ENCODE measurements at regions not wholly inside any gene's neighbourhood (a gene's known extent, or its start where the extent isn't known, plus 50 kb on each side); places are given as distances from the start of the nearest gene placed in this dataset.

DNA sequence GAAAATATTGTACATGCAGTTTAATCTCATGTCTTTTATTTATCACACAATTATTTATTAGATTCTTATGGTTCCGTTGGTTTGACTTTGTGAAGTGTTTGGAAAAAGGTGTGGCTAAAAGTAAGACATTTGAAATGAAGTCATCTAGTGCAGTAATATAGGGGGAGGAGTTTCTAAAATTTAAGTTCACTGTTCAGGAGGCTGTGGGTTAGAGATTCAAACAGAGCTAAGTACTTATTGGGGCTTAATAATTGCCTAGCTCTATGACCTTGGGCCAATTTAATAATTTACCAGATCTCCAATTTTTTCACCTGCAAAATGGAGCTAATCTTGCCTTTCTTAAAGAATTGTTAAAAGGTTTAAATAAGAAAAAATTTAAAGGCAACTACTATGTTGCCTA, 144.6 kb downstream of the NDFIP2 start:
- Histone ChIP-seq H3K27me3 (ENCODE audit: insufficient read depth, low read length) (no peaks in the 10 kb centered on the region), H3K9me2 (ENCODE audit: insufficient read depth) (no peaks in the 10 kb centered on the region), H2AFZ (ENCODE audit: low read depth, low read length, poor library complexity, severe bottlenecking) (no peak overlapping the region), H3K36me3 (ENCODE audit: control insufficient read depth in 1 of 2, insufficient read depth in 2 of 2, low read length in 2 of 2) (no peaks in the 10 kb centered on the region), H3K9me3 (ENCODE audit: control insufficient read depth in 1 of 2, insufficient read depth in 1 of 2, low read depth in 1 of 2, low read length in 2 of 2) (no peaks in the 10 kb centered on the region), H3K4me3 (replicated peaks in 1 of 2; ENCODE audit: low read depth in 1 of 2, low read length in 2 of 2) (no peak overlapping the region), H4K20me1 (ENCODE audit: insufficient read depth) (no peaks in the 10 kb centered on the region), H3K4me1 (ENCODE audit: control insufficient read depth in 1 of 2, insufficient read depth in 2 of 2, low read length in 2 of 2) (no peaks in the 10 kb centered on the region), H3K4me2 (ENCODE audit: low read length) (no peak overlapping the region), H3K9ac (ENCODE audit: low read length) (no peak overlapping the region), H3K79me2 (ENCODE audit: insufficient read depth, low read length) (no peaks in the 10 kb centered on the region), H3K27ac (ENCODE audit: low read depth, low read length) (no peak overlapping the region)
- no peak for TF ChIP-seq YY1 (IDR thresholded peaks at IDR 0.05; ENCODE audit: extremely low read depth, insufficient replicate concordance, low read depth, low read length)
- TF ChIP-seq, protein P1, sequence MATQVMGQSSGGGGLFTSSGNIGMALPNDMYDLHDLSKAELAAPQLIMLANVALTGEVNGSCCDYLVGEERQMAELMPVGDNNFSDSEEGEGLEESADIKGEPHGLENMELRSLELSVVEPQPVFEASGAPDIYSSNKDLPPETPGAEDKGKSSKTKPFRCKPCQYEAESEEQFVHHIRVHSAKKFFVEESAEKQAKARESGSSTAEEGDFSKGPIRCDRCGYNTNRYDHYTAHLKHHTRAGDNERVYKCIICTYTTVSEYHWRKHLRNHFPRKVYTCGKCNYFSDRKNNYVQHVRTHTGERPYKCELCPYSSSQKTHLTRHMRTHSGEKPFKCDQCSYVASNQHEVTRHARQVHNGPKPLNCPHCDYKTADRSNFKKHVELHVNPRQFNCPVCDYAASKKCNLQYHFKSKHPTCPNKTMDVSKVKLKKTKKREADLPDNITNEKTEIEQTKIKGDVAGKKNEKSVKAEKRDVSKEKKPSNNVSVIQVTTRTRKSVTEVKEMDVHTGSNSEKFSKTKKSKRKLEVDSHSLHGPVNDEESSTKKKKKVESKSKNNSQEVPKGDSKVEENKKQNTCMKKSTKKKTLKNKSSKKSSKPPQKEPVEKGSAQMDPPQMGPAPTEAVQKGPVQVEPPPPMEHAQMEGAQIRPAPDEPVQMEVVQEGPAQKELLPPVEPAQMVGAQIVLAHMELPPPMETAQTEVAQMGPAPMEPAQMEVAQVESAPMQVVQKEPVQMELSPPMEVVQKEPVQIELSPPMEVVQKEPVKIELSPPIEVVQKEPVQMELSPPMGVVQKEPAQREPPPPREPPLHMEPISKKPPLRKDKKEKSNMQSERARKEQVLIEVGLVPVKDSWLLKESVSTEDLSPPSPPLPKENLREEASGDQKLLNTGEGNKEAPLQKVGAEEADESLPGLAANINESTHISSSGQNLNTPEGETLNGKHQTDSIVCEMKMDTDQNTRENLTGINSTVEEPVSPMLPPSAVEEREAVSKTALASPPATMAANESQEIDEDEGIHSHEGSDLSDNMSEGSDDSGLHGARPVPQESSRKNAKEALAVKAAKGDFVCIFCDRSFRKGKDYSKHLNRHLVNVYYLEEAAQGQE (IDR thresholded peaks at IDR 0.05; ENCODE audit: low read depth): no peak
- TF ChIP-seq POLR2AphosphoS5 (IDR thresholded peaks at IDR 0.05; ENCODE audit: low read depth, low read length): no peak
- TF ChIP-seq, protein P2, sequence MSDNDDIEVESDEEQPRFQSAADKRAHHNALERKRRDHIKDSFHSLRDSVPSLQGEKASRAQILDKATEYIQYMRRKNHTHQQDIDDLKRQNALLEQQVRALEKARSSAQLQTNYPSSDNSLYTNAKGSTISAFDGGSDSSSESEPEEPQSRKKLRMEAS (IDR thresholded peaks at IDR 0.05): no peak
- no peak for TF ChIP-seq ELF1 (IDR thresholded peaks at IDR 0.05; ENCODE audit: borderline replicate concordance, low read depth)
- TF ChIP-seq, protein P3, sequence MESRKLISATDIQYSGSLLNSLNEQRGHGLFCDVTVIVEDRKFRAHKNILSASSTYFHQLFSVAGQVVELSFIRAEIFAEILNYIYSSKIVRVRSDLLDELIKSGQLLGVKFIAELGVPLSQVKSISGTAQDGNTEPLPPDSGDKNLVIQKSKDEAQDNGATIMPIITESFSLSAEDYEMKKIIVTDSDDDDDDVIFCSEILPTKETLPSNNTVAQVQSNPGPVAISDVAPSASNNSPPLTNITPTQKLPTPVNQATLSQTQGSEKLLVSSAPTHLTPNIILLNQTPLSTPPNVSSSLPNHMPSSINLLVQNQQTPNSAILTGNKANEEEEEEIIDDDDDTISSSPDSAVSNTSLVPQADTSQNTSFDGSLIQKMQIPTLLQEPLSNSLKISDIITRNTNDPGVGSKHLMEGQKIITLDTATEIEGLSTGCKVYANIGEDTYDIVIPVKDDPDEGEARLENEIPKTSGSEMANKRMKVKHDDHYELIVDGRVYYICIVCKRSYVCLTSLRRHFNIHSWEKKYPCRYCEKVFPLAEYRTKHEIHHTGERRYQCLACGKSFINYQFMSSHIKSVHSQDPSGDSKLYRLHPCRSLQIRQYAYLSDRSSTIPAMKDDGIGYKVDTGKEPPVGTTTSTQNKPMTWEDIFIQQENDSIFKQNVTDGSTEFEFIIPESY (IDR thresholded peaks at IDR 0.05; ENCODE audit: extremely low read depth, insufficient replicate concordance, low read length): no peak
- TF ChIP-seq CBX3 (IDR thresholded peaks at IDR 0.05; ENCODE audit: low read depth): no peak
- TF ChIP-seq ZNF274 (IDR thresholded peaks at IDR 0.05; ENCODE audit: low read depth, low read length): no peak
- no peak for TF ChIP-seq JUND (IDR thresholded peaks at IDR 0.05)
- TF ChIP-seq RAD21 (IDR thresholded peaks at IDR 0.05; ENCODE audit: low read depth): no peak
- TF ChIP-seq, protein P4, sequence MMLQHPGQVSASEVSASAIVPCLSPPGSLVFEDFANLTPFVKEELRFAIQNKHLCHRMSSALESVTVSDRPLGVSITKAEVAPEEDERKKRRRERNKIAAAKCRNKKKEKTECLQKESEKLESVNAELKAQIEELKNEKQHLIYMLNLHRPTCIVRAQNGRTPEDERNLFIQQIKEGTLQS (IDR thresholded peaks at IDR 0.05): no peak
- TF ChIP-seq SIN3A (IDR thresholded peaks at IDR 0.05; ENCODE audit: low read depth): no peak
- TF ChIP-seq SP1 (IDR thresholded peaks at IDR 0.05; ENCODE audit: low read depth): no peak
- TF ChIP-seq EGR1 (IDR thresholded peaks at IDR 0.05; ENCODE audit: low read depth): no peak
- TF ChIP-seq POLR2A (IDR thresholded peaks at IDR 0.05; ENCODE audit: borderline replicate concordance, extremely low read depth, insufficient read depth, insufficient read length): no peak
- no peak for TF ChIP-seq TCF7L2 (IDR thresholded peaks at IDR 0.05; ENCODE audit: borderline replicate concordance, extremely low read depth, insufficient read depth, insufficient read length)
- TF ChIP-seq SRF (IDR thresholded peaks at IDR 0.05; ENCODE audit: low read depth): no peak
- ATAC-seq (no peak), DNase-seq (ENCODE audit: low read depth, low spot score) (no peak)
- intact Hi-C loops (cut with micrococcal nuclease): no loop called here
- BruUV-seq (replicated peaks): no TSS peak
- RAD21 ChIA-PET (ENCODE audit: low non-redundant PET in 1 of 2, low total read pairs in 2 of 2, uncharacterized antibody in 2 of 2, unreplicated experiment in 2 of 2): no interaction called here
- POLR2A ChIA-PET: no interaction called here
- CTCF ChIA-PET: no interaction called here
